Keratinocyte (primary cell): ENCODE measurements at regions not wholly inside any gene's neighbourhood (a gene's known extent, or its start where the extent isn't known, plus 50 kb on each side); places are given as distances from the start of the nearest gene placed in this dataset.

ENCODE experiments used
- DNase-seq: peaks from one replicate; pipeline ENCODE4 v3.0.0-alpha.2; 2011; ENCODE audit warnings: low read depth, missing footprints, low spot score
- FAIRE-seq: peaks from 2 replicates; lab custom pipeline; 2011; peaks lifted over from hg19 to GRCh38; lab: Jason Lieb, UNC
- H2AFZ ChIP-seq: 2 replicates; pipeline ENCODE4 v1.6.0; 2012; ENCODE audit warnings: low read length, control low read depth, inconsistent platforms; ENCODE audit not compliant: control insufficient read depth
- H3K27ac ChIP-seq: 2 replicates; pipeline ENCODE4 v1.5.1; 2011; ENCODE audit warnings: low read length; ENCODE audit not compliant: control insufficient read depth, insufficient read depth
- H3K27me3 ChIP-seq: 3 replicates; pipeline ENCODE4 v1.6.0; 2011; ENCODE audit warnings: low read length; ENCODE audit not compliant: control insufficient read depth, insufficient read depth; ENCODE audit errors: extremely low read depth
- H3K36me3 ChIP-seq, 2 experiments: 2 replicates in 1 of 2; 3 replicates in 1 of 2; pipeline ENCODE4 v1.5.1; 2011; ENCODE audit warnings: low read length in 2 of 2, mild to moderate bottlenecking in 1 of 2; ENCODE audit not compliant: control insufficient read depth in 2 of 2, insufficient read depth in 2 of 2; ENCODE audit errors: extremely low read depth in 1 of 2
- H3K4me1 ChIP-seq: 3 replicates; pipeline ENCODE4 v1.5.1; 2011; ENCODE audit warnings: low read length; ENCODE audit not compliant: control insufficient read depth, insufficient read depth; ENCODE audit errors: extremely low read depth
- H3K4me2 ChIP-seq: 3 replicates; pipeline ENCODE4 v1.6.0; 2011; ENCODE audit warnings: low read depth, low read length; ENCODE audit not compliant: control insufficient read depth, insufficient read depth; ENCODE audit errors: extremely low read depth
- H3K4me3 ChIP-seq, 3 experiments: fragments of 200-600 bp in 1 of 3; sonication (generic) in 1 of 3; 2 replicates in 2 of 3; 3 replicates in 1 of 3; pipeline ENCODE4 v1.5.1; 2011 to 2016; ENCODE audit warnings: low read length in 3 of 3, mild to moderate bottlenecking in 3 of 3, control low read depth in 2 of 3, inconsistent platforms in 1 of 3, low read depth in 1 of 3, mixed read lengths in 1 of 3, mixed run types in 1 of 3, moderate library complexity in 1 of 3; ENCODE audit not compliant: control insufficient read depth in 2 of 3, insufficient read depth in 2 of 3; ENCODE audit errors: extremely low read depth in 1 of 3
- H3K79me2 ChIP-seq: 2 replicates; pipeline ENCODE4 v1.6.0; 2012; ENCODE audit warnings: low read length; ENCODE audit not compliant: control insufficient read depth, insufficient read depth
- H3K9ac ChIP-seq: 3 replicates; pipeline ENCODE4 v1.6.0; 2011; ENCODE audit warnings: low read length; ENCODE audit not compliant: control insufficient read depth, insufficient read depth; ENCODE audit errors: extremely low read depth
- H3K9me1 ChIP-seq: 3 replicates; pipeline ENCODE4 v1.6.0; 2011; ENCODE audit warnings: low read length; ENCODE audit not compliant: control insufficient read depth, insufficient read depth; ENCODE audit errors: extremely low read depth
- H3K9me3 ChIP-seq: 2 replicates; pipeline ENCODE4 v1.5.1; 2012; ENCODE audit warnings: low read depth, low read length; ENCODE audit not compliant: control insufficient read depth
- H4K20me1 ChIP-seq: 3 replicates; pipeline ENCODE4 v1.6.0; 2011; ENCODE audit warnings: low read length; ENCODE audit not compliant: control insufficient read depth, insufficient read depth; ENCODE audit errors: extremely low read depth
- CTCF ChIP-seq, 3 experiments: IDR thresholded peaks in 1 of 3; conservative IDR thresholded peaks in 1 of 3; optimal IDR thresholded peaks in 1 of 3; 2 replicates in 2 of 3; 3 replicates in 1 of 3; pipeline versions ENCODE3 to v1.5.1; 2011; ENCODE audit warnings: low read length in 3 of 3, mild to moderate bottlenecking in 3 of 3, moderate library complexity in 2 of 3, control low read depth in 1 of 3, inconsistent platforms in 1 of 3; ENCODE audit not compliant: insufficient read depth in 2 of 3; ENCODE audit errors: extremely low read depth in 1 of 3
- EZH2 ChIP-seq: IDR thresholded peaks from one replicate; pipeline ENCODE4 v1.6.1; 2012; ENCODE audit warnings: inconsistent platforms, mild to moderate bottlenecking, low read length, moderate library complexity
- dilution Hi-C: fragments of 300-500 bp; cut with MboI; formaldehyde crosslinking; loops from one replicate; pipeline ENCODE4 v1.7.0; 2020; ENCODE audit warnings: low sequenced_read_pairs; ENCODE audit not compliant: extremely low pct_ligation_motif_present

GRCh38 chr7:49037346-49038210 is 113.2 kb downstream of the CDC14C start:
- Histone ChIP-seq H3K4me3 (no peak overlapping the region), H4K20me1 (no peaks in the 10 kb centered on the region), H2AFZ (no peak overlapping the region), H3K9me1 (no peaks in the 10 kb centered on the region), H3K79me2 (no peaks in the 10 kb centered on the region), H3K4me2 (no peak overlapping the region), H3K4me1 (no peaks in the 10 kb centered on the region), H3K27ac (no peak overlapping the region), H3K9me3 (no peaks in the 10 kb centered on the region), H3K27me3 (no peaks in the 10 kb centered on the region), H3K9ac (no peak overlapping the region), H3K36me3 (no peaks in the 10 kb centered on the region)
- TF ChIP-seq CTCF (optimal IDR thresholded peaks at IDR 0.05 in 1 of 3, IDR thresholded peaks at IDR 0.05 in 1 of 3, conservative IDR thresholded peaks at IDR 0.05 in 1 of 3; ENCODE audit: extremely low read depth in 1 of 3, insufficient read depth in 2 of 3, low read length in 3 of 3) (no peak), EZH2 (no peak)
- no peak for DNase-seq
- dilution Hi-C loops = no loop called here
- FAIRE-seq = no peak

DNA sequence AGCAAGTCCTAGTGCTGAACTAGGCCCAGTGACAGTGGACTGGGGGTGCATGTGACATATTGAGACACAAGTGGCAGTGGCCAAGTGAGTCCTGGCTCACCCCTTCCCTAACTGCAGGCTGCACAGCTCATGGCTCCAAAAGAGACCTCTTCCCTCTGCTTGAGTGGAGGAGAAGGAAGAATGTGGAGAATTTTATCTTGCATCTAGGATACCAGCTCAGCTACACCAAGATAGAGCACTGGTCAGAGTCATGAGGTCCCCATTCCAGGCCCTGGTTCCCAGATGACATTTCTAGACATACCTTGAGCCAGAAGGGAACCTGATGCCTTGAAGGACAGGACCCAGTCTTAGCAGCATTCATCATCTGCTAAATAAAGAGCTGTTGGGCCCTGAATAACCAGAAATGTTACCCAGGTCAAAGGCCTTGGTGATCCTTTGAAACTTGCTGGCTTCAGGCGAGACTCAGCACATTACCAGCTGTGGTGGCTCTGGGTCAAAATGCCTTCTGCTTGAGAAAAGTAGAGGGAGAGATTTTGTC is 114.5 kb downstream of the CDC14C start:
- FAIRE-seq = no peak
- H3K27ac ChIP-seq = no peak overlapping the region
- dilution Hi-C loops = no loop called here

More for the DNA sequence above, 114.5 kb downstream of the CDC14C start:
- DNase-seq = no peak
- H4K20me1 ChIP-seq = no peaks in the 10 kb centered on the region
- H3K4me1 ChIP-seq = no peaks in the 10 kb centered on the region
- H3K4me2 ChIP-seq = no peak overlapping the region
- no peaks in the 10 kb centered on the region for H3K9me3 ChIP-seq
- no peak overlapping the region for H2AFZ ChIP-seq
- no peak overlapping the region for H3K9ac ChIP-seq
- H3K36me3 ChIP-seq = no peaks in the 10 kb centered on the region
- H3K4me3 ChIP-seq = no peak overlapping the region
- H3K27me3 ChIP-seq = no peaks in the 10 kb centered on the region
- H3K79me2 ChIP-seq = no peaks in the 10 kb centered on the region
- H3K9me1 ChIP-seq = no peaks in the 10 kb centered on the region
- TF ChIP-seq CTCF (optimal IDR thresholded peaks at IDR 0.05 in 1 of 3, IDR thresholded peaks at IDR 0.05 in 1 of 3, conservative IDR thresholded peaks at IDR 0.05 in 1 of 3; ENCODE audit: extremely low read depth in 1 of 3, insufficient read depth in 2 of 3, low read length in 3 of 3) (no peak), EZH2 (no peak)
